ENCODE measurements at regions not wholly inside any gene's neighbourhood (a gene's known extent, or its start where the extent isn't known, plus 50 kb on each side); places are given as distances from the start of the nearest gene placed in this dataset.

GRCh38 chr2:12010059-12010458 lies 263.6 kb downstream of the LPIN1 start:
- Histone ChIP-seq H3F3A (ENCODE audit: low read depth) (peaks cover 17% of the 10 kb centered on the region), H4K20me1 (ENCODE audit: low read depth) (no peaks in the 10 kb centered on the region), H3K27me3 (no peaks in the 10 kb centered on the region), H3K9me3 (ENCODE audit: low read depth) (no peaks in the 10 kb centered on the region), H3K4me1 (peaks cover 24% of the 10 kb centered on the region), H3K4me2 (no peak overlapping the region), H3K4me3 (no peak overlapping the region), H3K9ac (no peak overlapping the region), H3K36me3 (no peaks in the 10 kb centered on the region), H3K79me2 (ENCODE audit: low read depth) (no peaks in the 10 kb centered on the region), H3K27ac (no peak overlapping the region), H2AFZ (replicated peaks) (no peak overlapping the region)
- no peaks in the 10 kb centered on the region for H3K36me3 Mint-ChIP-seq
- H3K27me3 Mint-ChIP-seq (ENCODE audit: insufficient read depth, low read depth), result peaks cover 2% of the 10 kb centered on the region
- peak overlapping the region; percentile 7 for H3K27ac Mint-ChIP-seq
- no peak overlapping the region for H3K4me3 Mint-ChIP-seq
- TF ChIP-seq EZH2 (IDR thresholded peaks at IDR 0.05) (no peak), CTCF (IDR thresholded peaks at IDR 0.05) (no peak)
- no peak for DNase-seq (ENCODE audit: low spot score)
- H3K4me1 Mint-ChIP-seq, result peaks cover 20% of the 10 kb centered on the region
- no peaks in the 10 kb centered on the region for H3K9me3 Mint-ChIP-seq

- H4K20me1 ChIP-seq (ENCODE audit: low read depth), result no peaks in the 10 kb centered on the region
- H3K79me2 ChIP-seq (ENCODE audit: low read depth), result no peaks in the 10 kb centered on the region
- no peak overlapping the region for H3K9ac ChIP-seq
- no peaks in the 10 kb centered on the region for H3K9me3 ChIP-seq (ENCODE audit: low read depth)
- no peak overlapping the region for H2AFZ ChIP-seq (replicated peaks)
- Mint-ChIP-seq H3K9me3 (no peaks in the 10 kb centered on the region), H3K27me3 (ENCODE audit: insufficient read depth, low read depth) (peaks cover 2% of the 10 kb centered on the region), H3K4me1 (peaks cover 20% of the 10 kb centered on the region), H3K27ac (no peak overlapping the region), H3K4me3 (no peak overlapping the region), H3K36me3 (no peaks in the 10 kb centered on the region)
- TF ChIP-seq CTCF (IDR thresholded peaks at IDR 0.05) (no peak), EZH2phosphoT487 (IDR thresholded peaks at IDR 0.05) (no peak), EZH2 (IDR thresholded peaks at IDR 0.05) (no peak)
- H3K36me3 ChIP-seq, result no peaks in the 10 kb centered on the region
- H3K27me3 ChIP-seq, result no peaks in the 10 kb centered on the region
- no peak overlapping the region for H3K4me3 ChIP-seq
- H3F3A ChIP-seq (ENCODE audit: low read depth), result peaks cover 17% of the 10 kb centered on the region
- no peak overlapping the region for H3K27ac ChIP-seq
- H3K4me1 ChIP-seq, result peaks cover 19% of the 10 kb centered on the region
- H3K4me2 ChIP-seq, result no peak overlapping the region
- DNase-seq (ENCODE audit: low spot score), result no peak
Measured at GRCh38 chr2:12010779-12011178, 264.3 kb downstream of the LPIN1 start.

GRCh38 chr2:12014088-12014960 lies 267.9 kb downstream of the LPIN1 start:
- H3K36me3 Mint-ChIP-seq, result no peaks in the 10 kb centered on the region
- Histone ChIP-seq H2AFZ (replicated peaks) (no peak overlapping the region), H3K4me1 (no peaks in the 10 kb centered on the region), H3K4me3 (no peak overlapping the region), H3K79me2 (ENCODE audit: low read depth) (no peaks in the 10 kb centered on the region), H3K4me2 (no peak overlapping the region), H3K27ac (no peak overlapping the region), H3K9me3 (ENCODE audit: low read depth) (no peaks in the 10 kb centered on the region), H3K27me3 (no peaks in the 10 kb centered on the region), H3K36me3 (no peaks in the 10 kb centered on the region), H3F3A (ENCODE audit: low read depth) (no peaks in the 10 kb centered on the region), H3K9ac (no peak overlapping the region), H4K20me1 (ENCODE audit: low read depth) (no peaks in the 10 kb centered on the region)
- no peaks in the 10 kb centered on the region for H3K27me3 Mint-ChIP-seq (ENCODE audit: insufficient read depth, low read depth)
- TF ChIP-seq CTCF (IDR thresholded peaks at IDR 0.05) (no peak), EZH2phosphoT487 (IDR thresholded peaks at IDR 0.05) (no peak)
- no peak overlapping the region for H3K4me3 Mint-ChIP-seq
- no peaks in the 10 kb centered on the region for H3K9me3 Mint-ChIP-seq
- no peaks in the 10 kb centered on the region for H3K4me1 Mint-ChIP-seq
- DNase-seq (ENCODE audit: low spot score), result no peak
- no peak overlapping the region for H3K27ac Mint-ChIP-seq
